GM20000 (cell line): ENCODE measurements at regions not wholly inside any gene's neighbourhood (a gene's known extent, or its start where the extent isn't known, plus 50 kb on each side); places are given as distances from the start of the nearest gene placed in this dataset.
A peak's percentile ranks its signal among the peaks of the same experiment; 100 is the strongest.

ENCODE experiments used
- DNase-seq: peaks from one replicate; pipeline ENCODE4 v3.0.0; 2012; ENCODE audit warnings: low spot score
- CTCF ChIP-seq: IDR thresholded peaks from 2 replicates; pipeline ENCODE4 v1.5.1; 2012; ENCODE audit warnings: mild to moderate bottlenecking, control low read depth; ENCODE audit errors: extremely low read depth, missing control alignments

- no peak for DNase-seq
- no peak for TF ChIP-seq CTCF
Observed at GRCh38 chr20:52084727-52085126, 106.9 kb downstream of the ZFP64 start.

- DNase-seq, result peak; percentile 43
- no peak for TF ChIP-seq CTCF
Observed at GRCh38 chr20:52083627-52084232, 107.8 kb downstream of the ZFP64 start.

GRCh38 chr20:52082612-52083011 lies 109.0 kb downstream of the ZFP64 start:
- DNase-seq, result no peak

GRCh38 chr20:52081791-52082190 lies 109.8 kb downstream of the ZFP64 start:
- TF ChIP-seq CTCF, result no peak
- no peak for DNase-seq

More at GRCh38 chr20:52082612-52083011, 109.0 kb downstream of the ZFP64 start:
- TF ChIP-seq CTCF, result no peak

GRCh38 chr20:52081066-52081465 lies 110.5 kb downstream of the ZFP64 start:
- TF ChIP-seq CTCF, result no peak
- no peak for DNase-seq

GRCh38 chr20:52078289-52078688 lies 113.3 kb downstream of the ZFP64 start:
- no peak for DNase-seq
- TF ChIP-seq CTCF, result no peak

- DNase-seq, result no peak
- no peak for TF ChIP-seq CTCF
Observed at GRCh38 chr20:52076164-52076563, 115.4 kb downstream of the ZFP64 start.
